Vagina (tissue), 2 donors: ENCODE measurements at regions not wholly inside any gene's neighbourhood (a gene's known extent, or its start where the extent isn't known, plus 50 kb on each side); places are given as distances from the start of the nearest gene placed in this dataset.

Experiments
- DNase-seq, 2 donors: peaks; one replicate each; pipeline ENCODE4 v3.0.0-alpha.2; 2017; ENCODE audit errors: extremely low spot score in 2 of 2
- H3K27ac ChIP-seq: fragments of 200-600 bp; sonication (generic); one replicate; pipeline ENCODE4 v1.5.1; 2019
- H3K27me3 ChIP-seq: fragments of 200-600 bp; sonication (generic); one replicate; pipeline ENCODE4 v1.5.1; 2019
- H3K36me3 ChIP-seq, 2 donors: fragments of 200-600 bp; sonication (generic); one replicate each; pipeline ENCODE4 v1.5.1; 2017 to 2019
- H3K4me1 ChIP-seq: fragments of 200-600 bp; sonication (generic); one replicate; pipeline ENCODE4 v1.5.1; 2019
- H3K4me3 ChIP-seq, 2 donors: fragments of 200-600 bp; sonication (generic); 1 replicate in 1 of 2; 2 replicates in 1 of 2; pipeline ENCODE4 v1.5.1; 2016 to 2019
- H3K9me3 ChIP-seq: fragments of 200-600 bp; sonication (generic); one replicate; pipeline ENCODE4 v1.5.1; 2019
- CTCF ChIP-seq, 3 experiments: fragments of 450-650 bp in 2 of 3; fragments of 200-600 bp in 1 of 3; sonication (generic) in 1 of 3; IDR thresholded peaks; one replicate each; pipeline ENCODE4 v1.5.1; 2017 to 2019; ENCODE audit warnings: antibody characterized with exemption in 3 of 3, mild to moderate bottlenecking in 2 of 3, moderate library complexity in 2 of 3
- POLR2A ChIP-seq, 2 donors: fragments of 450-650 bp; IDR thresholded peaks; one replicate each; pipeline ENCODE4 v1.6.1; 2017; ENCODE audit warnings: antibody characterized with exemption in 2 of 2, mild to moderate bottlenecking in 2 of 2, moderate library complexity in 2 of 2
- POLR2AphosphoS5 ChIP-seq, 2 donors: sonication (generic); formaldehyde crosslinking; IDR thresholded peaks; one replicate each; pipeline ENCODE4 v1.9.0; 2017; ENCODE audit warnings: antibody characterized with exemption in 2 of 2, mild to moderate bottlenecking in 2 of 2, low read depth in 1 of 2; ENCODE audit not compliant: insufficient read depth in 1 of 2
- intact Hi-C: fragments of 100-400 bp; cut with DNase I; formaldehyde crosslinking; loops from one replicate; pipeline ENCODE4 v1.15.1; 2023

DNA sequence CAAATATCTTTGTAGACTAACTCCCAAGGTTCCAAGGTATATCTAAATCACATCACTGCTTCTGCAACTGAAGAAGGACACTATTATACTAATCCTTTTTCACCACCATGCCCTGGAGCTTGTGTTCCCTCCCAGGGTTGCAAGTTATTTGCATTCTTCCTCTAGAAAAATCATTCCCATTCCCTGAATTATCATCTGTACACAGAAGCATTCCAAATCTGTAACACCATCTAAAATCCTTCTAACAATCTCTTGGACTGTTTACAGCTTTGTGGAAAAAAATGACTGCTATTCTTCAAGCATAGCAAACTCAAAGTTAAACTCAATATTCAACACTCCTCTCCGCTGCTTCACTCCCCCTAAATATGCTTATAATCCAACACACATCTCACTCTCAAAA lies 1570.8 kb upstream of the ADGRL3 start:
- Histone ChIP-seq H3K4me1 (no peaks in the 10 kb centered on the region), H3K36me3 (no peaks in the 10 kb centered on the region), H3K9me3 (no peaks in the 10 kb centered on the region), H3K27me3 (no peaks in the 10 kb centered on the region), H3K27ac (no peak overlapping the region), H3K4me3 (no peak overlapping the region)
- intact Hi-C loops, result no loop called here
- TF ChIP-seq POLR2AphosphoS5 (IDR thresholded peaks at IDR 0.05; ENCODE audit: insufficient read depth in 1 of 2, low read depth in 1 of 2), result no peak
- TF ChIP-seq POLR2A (IDR thresholded peaks at IDR 0.05), result no peak
- no peak for TF ChIP-seq CTCF (IDR thresholded peaks at IDR 0.05)
- DNase-seq, result no peak

DNA sequence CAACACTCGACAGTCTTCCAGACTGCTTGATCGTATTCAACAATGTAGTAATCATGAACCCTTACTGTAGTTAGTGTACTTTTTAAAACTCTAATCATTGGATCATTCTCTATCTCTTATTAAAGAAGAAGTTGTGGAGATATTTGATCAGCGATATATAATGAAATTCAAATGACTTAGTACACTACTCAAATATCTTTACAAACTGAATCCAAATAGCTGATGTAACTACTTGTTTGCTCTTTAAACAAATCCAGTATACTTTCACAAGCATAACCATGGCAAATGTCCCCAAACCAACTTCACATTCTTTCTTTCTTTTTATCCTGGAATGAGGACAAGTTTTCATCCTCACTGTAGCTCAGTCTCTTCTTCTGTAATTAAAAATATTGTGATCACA lies 1569.9 kb upstream of the ADGRL3 start:
- intact Hi-C loops, result no loop called here
- no peak for TF ChIP-seq CTCF (IDR thresholded peaks at IDR 0.05)
- no peak for TF ChIP-seq POLR2A (IDR thresholded peaks at IDR 0.05)
- TF ChIP-seq POLR2AphosphoS5 (IDR thresholded peaks at IDR 0.05; ENCODE audit: insufficient read depth in 1 of 2, low read depth in 1 of 2), result no peak
- Histone ChIP-seq H3K27ac (no peak overlapping the region), H3K27me3 (no peaks in the 10 kb centered on the region), H3K9me3 (no peaks in the 10 kb centered on the region), H3K4me1 (no peaks in the 10 kb centered on the region), H3K36me3 (no peaks in the 10 kb centered on the region), H3K4me3 (no peak overlapping the region)
- DNase-seq, result no peak

GRCh38 chr4:59630922-59631321 lies 1569.2 kb upstream of the ADGRL3 start:
- Histone ChIP-seq H3K27ac (no peak overlapping the region), H3K4me1 (no peaks in the 10 kb centered on the region), H3K36me3 (no peaks in the 10 kb centered on the region), H3K27me3 (no peaks in the 10 kb centered on the region), H3K4me3 (no peak overlapping the region), H3K9me3 (no peaks in the 10 kb centered on the region)
- intact Hi-C loops, result no loop called here
- TF ChIP-seq CTCF (IDR thresholded peaks at IDR 0.05) (no peak), POLR2A (IDR thresholded peaks at IDR 0.05) (no peak), POLR2AphosphoS5 (IDR thresholded peaks at IDR 0.05; ENCODE audit: insufficient read depth in 1 of 2, low read depth in 1 of 2) (no peak)
- no peak for DNase-seq

- Histone ChIP-seq H3K4me3 (no peak overlapping the region), H3K9me3 (no peaks in the 10 kb centered on the region), H3K36me3 (no peaks in the 10 kb centered on the region), H3K4me1 (no peaks in the 10 kb centered on the region), H3K27me3 (no peaks in the 10 kb centered on the region), H3K27ac (no peak overlapping the region)
- intact Hi-C loops, result no loop called here
- TF ChIP-seq POLR2AphosphoS5 (IDR thresholded peaks at IDR 0.05; ENCODE audit: insufficient read depth in 1 of 2, low read depth in 1 of 2), result no peak
- TF ChIP-seq POLR2A (IDR thresholded peaks at IDR 0.05), result no peak
- TF ChIP-seq CTCF (IDR thresholded peaks at IDR 0.05), result no peak
- DNase-seq, result no peak
Measured at GRCh38 chr4:59637596-59637995, 1562.5 kb upstream of the ADGRL3 start.

- DNase-seq, result no peak
- Histone ChIP-seq H3K4me3 (no peak overlapping the region), H3K4me1 (no peaks in the 10 kb centered on the region), H3K36me3 (no peaks in the 10 kb centered on the region), H3K27me3 (no peaks in the 10 kb centered on the region), H3K9me3 (no peaks in the 10 kb centered on the region), H3K27ac (no peak overlapping the region)
- intact Hi-C loops, result no loop called here
- TF ChIP-seq POLR2AphosphoS5 (IDR thresholded peaks at IDR 0.05; ENCODE audit: insufficient read depth in 1 of 2, low read depth in 1 of 2), result no peak
- TF ChIP-seq CTCF (IDR thresholded peaks at IDR 0.05), result no peak
- TF ChIP-seq POLR2A (IDR thresholded peaks at IDR 0.05), result no peak
Measured at GRCh38 chr4:59643682-59644081, 1556.4 kb upstream of the ADGRL3 start.
